ENCODE measurements at regions not wholly inside any gene's neighbourhood (a gene's known extent, or its start where the extent isn't known, plus 50 kb on each side); places are given as distances from the start of the nearest gene placed in this dataset.
"Not testable (repeated sequence)": the region's sequence is repeated elsewhere in the genome, so short reads cannot be mapped to it uniquely, and the experiment has no call there.

DNA sequence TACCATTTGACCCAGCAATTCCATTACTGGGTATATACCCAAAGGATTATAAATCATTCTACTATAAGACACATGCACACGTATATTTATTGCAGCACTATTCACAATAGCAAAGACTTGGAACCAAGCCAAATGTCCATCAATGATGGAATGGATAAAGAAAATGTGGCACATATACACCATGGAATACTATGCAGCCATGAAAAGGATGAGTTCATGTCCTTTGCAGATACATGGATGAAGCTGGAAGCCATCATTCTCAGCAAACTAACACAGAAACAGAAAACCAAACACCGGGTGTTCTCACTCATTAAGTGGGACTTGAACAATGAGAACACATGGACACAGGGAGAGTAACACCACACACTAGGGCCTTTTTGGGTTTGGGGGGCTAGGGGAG is 787.6 kb upstream of the EYS start:
- DNase-seq, result not testable (repeated sequence)

DNA sequence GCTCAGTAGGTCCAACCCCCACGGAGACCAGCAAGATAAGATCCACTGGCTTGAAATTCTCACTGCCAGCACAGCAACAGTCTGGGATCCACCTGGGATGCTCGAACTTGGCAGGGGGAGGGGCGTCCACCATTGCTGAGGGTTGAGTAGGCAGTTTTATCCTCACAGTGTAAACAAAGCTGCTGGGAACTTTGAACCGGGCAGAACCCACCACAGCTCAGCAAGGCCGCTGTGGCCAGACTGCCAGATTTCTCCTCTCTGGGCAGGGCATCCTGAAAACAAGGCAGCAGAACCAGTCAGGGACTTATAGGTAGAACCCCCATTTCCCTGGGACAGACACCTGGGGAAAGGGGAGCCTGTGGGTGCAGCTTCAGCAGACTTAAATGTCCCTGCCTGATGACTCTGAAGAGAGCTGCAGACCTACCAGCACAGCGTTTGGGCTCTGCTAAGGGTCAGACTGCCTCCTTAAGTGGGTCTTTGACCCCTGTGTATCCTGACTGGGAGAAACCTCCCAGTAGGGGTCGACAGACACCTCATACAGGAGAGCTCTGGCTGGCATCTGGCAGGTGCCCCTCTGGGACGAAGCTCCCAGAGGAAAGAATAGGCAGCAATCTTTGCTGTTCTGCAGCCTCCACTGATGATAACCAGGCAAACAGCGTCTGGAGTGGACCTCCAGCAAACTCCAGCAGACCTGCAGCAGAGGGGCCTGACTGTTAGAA is 782.4 kb upstream of the EYS start:
- no peak for DNase-seq

DNA sequence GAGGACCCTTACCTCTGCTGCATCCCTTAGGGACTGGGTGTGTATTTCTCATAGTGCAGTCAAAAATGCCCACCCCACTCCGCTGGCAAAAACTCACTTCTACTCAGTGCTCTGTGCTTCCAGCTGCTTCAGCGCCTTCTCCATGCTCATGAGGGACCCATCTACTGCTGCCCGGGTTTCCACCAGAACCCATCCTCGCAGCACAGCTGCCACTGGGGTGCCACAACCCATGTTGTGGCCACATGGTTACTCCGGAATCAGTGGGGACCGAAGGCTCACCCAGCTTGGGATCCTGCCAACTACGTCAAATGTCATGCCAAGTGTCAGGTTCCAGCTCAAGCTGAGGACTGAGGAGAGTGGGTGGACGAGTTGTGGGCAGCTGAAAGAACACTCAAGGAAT is 774.2 kb upstream of the EYS start:
- DNase-seq, result no peak

GRCh38 chr6:66478705-66479104 is 771.7 kb upstream of the EYS start:
- DNase-seq, result no peak

DNA sequence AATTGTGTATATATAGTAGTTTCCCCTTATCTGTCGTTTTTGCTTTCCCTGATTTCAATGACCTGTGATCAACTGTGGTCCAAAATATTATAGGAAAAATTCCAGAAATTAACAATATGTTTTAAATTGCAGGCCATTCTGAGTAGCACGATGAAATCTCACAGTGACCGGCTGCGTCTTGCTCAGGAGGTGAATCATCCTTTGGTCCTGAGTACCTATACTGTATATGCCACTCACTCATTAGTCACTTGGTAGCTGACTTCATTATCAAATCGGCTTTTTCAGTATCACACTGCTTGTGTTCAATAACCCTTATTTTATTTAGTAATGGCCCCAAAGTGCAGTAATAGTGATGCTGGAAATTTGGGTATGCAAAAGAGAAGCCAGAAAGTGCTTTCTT is 728.3 kb upstream of the EYS start:
- no peak for DNase-seq

- DNase-seq, result no peak
These were observed 722.2 kb upstream of the EYS start for GRCh38 chr6:66429210-66429609.

DNA sequence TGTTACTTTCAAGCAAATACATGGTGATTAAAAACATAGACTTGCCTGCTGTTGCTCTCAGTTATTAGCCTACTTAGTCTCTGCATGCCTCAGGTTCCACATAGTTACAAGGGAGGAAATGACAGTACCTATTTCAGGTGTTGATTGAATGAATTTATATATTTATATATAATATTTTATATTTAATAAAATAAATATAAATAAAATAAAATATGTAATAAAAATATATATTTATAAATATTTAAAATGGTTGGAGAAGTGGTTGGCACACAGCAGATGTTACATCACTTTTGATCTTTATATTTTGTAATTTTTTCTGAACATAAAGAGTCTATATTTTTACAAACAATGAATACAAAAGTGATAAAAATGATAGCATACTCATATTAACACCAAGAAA is 716.0 kb upstream of the EYS start:
- no peak for DNase-seq

DNA sequence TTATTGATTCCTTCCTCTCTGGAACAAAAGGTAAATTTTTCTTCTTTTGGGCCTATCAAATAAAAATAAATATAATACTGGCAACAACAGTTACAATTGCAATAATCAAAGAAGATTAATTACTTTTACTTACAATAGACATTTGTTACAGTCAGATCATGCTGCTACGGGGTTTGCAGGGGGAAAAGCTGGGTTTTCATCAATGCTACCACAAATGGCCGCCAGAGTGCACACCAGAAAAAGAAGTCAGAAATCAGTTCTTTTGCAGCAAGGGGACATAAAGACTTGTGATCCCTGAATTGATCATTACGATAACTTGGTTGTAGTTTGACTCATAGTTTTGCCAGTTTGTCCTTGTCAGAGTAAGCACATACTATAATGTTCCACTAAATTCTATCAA is 714.5 kb upstream of the EYS start:
- DNase-seq, result no peak

DNA sequence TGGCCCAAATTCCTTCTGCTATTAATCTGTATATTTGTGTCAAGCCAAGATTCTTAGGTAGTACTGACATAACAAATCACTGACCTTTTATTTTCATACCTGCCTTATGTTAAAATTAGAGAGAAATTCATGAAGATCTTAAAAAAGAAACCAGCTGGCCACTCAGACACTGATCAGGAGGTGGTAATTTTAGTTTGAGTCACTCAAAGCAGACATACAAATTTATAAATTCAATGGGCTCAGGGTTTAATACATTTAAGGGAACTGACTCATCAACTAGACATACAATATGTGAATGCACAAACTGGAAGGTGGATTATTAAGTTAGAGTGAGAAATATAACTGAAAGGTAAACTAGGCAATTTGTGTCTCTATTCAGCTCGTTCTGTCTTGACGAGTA is 711.9 kb upstream of the EYS start:
- no peak for DNase-seq

GRCh38 chr6:66403966-66404365 is 696.9 kb upstream of the EYS start:
- DNase-seq, result no peak

- no peak for DNase-seq
These were observed 695.8 kb upstream of the EYS start for GRCh38 chr6:66402873-66403272.

DNA sequence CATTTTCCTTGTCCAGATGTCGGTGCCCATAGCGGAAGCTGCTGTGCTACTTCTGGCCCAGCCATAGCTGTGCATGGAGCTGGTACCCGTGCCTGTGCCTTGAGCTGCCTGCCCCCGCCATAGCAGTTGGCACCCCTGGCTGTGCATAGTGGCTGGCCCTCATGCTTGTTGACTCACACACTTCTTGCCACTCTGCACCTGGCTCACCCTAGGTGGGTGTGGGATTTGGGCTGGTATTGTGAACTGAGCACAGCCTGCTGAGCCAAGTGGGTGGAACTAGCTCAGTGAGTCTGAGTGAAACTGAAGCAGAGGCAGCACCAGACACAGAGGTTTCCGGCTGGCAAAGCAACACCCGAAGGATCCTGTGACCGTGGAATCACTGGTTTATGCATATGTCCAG is 689.5 kb upstream of the EYS start:
- peak; percentile 1 for DNase-seq

DNA sequence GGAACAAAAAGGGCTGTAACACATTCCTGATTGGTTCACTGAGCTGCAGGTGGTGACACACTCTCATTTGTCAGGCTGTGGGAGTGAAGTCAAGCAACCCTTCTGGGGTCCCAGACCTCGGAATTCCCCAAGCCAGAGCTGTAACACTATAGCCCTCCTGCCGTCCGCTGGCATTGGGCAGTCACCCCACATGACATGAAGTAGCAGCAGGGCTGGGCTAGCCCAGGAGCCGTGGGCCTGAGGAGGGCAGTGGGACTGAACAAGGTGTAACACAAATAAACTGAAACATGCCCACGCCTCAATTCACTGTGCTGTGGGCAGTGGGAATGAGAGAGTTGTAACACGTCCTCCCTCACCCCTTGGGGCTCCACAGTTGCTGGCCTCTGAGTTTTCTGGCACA is 689.1 kb upstream of the EYS start:
- DNase-seq, result no peak

DNA sequence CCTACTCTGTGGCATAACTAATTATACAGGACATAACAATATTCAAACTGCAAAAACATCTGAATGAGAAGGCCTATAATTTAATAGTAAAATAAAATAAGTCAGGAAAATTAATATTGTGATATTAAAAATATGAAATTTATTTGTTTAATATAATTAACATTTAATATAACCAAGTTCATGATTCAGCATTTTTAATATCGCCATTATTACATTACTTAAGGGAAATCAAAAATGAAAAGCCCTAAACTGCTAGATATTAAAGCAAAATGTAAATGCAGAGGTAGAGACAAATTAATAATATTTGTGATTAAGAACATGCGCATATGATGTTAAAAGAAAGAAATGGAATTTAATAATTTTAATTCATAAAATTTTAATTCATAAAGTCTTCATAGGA is 683.4 kb upstream of the EYS start:
- DNase-seq, result no peak

GRCh38 chr6:66376001-66376400 is 669.0 kb upstream of the EYS start:
- no peak for DNase-seq

DNA sequence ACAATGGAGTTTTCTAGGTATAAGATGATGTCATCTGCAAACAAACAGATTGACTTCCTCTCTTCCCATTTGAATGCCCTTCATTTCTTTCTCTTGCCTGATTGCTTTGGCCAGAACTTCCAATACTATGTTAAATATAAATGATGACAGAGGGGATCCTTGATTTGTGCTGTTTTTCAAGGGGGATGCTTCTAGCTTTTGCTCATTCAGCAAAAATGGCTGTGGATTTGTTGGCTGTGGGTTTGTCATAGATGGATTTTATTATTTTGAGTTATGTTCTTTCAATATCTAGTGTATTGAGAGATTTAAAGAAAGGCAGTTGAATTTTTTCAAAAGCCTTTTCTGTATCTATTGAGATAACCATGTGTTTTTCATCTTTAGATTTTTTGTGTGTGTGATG is 662.4 kb upstream of the EYS start:
- no peak for DNase-seq

GRCh38 chr6:66362888-66363287 is 655.9 kb upstream of the EYS start:
- no peak for DNase-seq

DNA sequence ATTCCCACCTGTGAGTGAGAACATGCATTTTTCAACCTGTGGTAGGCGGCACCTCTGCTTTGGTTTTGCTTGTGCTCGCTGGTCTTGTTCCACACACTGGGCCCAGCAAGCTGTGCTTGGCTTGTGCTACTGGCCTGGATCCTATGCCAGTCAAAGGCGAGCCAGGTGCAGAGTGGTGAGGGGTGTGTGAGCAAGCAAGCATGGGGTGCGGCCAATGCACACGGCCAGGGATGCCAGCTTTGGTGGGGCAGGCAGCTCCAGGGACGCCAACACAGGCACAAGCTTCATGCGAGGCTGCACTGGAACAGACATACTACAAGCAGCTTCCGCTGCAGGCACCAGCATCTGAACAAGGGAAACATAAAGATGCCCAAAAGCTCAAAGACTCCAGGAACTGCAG is 654.9 kb upstream of the EYS start:
- DNase-seq, result no peak

- no peak for DNase-seq
These were observed 650.8 kb upstream of the EYS start for GRCh38 chr6:66357781-66358180.

- DNase-seq, result no peak
These were observed 648.4 kb upstream of the EYS start for GRCh38 chr6:66355471-66355870.

- DNase-seq, result no peak
These were observed 637.8 kb upstream of the EYS start for GRCh38 chr6:66344796-66345195.

DNA sequence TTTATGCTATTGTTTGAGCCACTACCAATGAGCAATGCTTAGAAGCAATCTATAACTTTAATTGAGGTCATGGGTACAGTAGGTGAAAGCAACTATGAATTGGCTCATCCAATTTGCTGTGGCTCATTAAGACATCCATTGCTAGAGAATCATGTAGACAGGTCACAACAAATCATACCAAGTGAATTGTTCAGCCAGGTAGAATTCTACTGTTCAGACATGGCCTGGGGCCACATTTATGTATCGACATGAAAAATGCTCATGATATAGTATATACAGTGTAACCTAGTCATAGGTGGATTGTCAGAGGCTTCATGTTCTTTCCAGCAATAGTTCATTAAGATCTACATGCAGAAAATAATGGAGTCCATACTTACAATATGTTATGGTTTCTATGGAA is 633.7 kb upstream of the EYS start:
- no peak for DNase-seq

DNA sequence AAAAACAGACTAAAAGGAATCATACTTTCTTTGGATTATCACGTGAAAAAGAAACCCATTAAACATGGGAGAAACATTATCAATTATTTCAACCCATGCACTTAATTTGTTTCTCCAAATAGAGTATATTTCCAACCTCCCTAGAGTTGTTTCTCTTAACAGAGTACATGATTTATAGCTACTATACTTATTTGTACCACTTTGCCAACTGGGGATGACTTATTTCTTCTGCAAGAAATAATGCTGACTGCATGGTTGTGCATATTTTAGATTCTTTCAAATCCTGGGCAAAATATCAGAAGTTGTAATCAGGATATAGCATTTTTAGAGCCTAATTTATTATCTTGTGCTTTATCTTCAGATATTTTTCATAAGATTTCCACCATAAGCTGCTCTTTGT is 629.1 kb upstream of the EYS start:
- no peak for DNase-seq

- DNase-seq, result no peak
These were observed 621.2 kb upstream of the EYS start for GRCh38 chr6:66328200-66328599.

- DNase-seq, result no peak
These were observed 619.2 kb upstream of the EYS start for GRCh38 chr6:66326228-66326627.

DNA sequence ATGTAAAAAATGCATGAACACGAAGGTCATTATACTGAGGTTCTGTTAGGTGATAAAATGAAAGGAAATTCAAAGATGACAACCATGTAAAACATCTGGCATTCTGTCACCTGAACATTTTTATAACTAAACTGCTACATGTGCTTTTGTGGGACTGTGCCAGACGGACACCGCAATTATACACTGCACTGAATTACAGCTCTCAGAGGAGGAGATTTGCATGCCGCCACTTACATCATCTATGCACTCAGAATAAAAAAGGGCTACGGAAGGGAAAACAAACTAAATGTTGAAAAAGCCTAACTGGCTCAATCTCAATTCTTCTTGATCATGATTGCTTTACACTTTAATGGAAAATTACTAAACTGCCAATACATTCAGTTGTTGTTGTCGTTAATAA is 614.0 kb upstream of the EYS start:
- no peak for DNase-seq
